ENCODE measurements at regions not wholly inside any gene's neighbourhood (a gene's known extent, or its start where the extent isn't known, plus 50 kb on each side); places are given as distances from the start of the nearest gene placed in this dataset.

DNA sequence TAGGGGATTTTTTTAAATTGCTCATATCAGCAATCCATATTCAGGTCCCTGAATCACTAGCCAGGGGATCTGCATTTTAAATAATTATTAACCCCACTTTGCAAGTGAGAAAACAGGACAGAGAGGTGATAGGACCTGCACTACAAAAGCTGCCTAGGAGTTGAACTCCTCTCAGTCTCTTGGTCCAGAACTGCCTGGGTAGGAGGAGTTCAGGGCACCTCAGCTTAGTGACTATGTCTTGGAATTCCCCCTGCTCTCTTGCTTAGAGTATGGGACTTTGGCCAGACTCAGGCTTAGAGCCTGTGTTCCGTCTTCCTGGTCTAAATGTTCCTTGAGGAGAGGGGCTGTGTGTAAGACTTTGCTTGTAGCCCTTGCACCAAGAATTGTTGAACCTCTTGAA is 68.2 kb upstream of the WSCD2 start:
- Histone ChIP-seq H3K4me1 (ENCODE audit: insufficient read depth, low read length) (peaks cover 11% of the 10 kb centered on the region), H3K9ac (ENCODE audit: low read length) (no peak overlapping the region), H3K27me3 (ENCODE audit: control insufficient read depth in 1 of 2, insufficient read depth in 2 of 2, low read length in 2 of 2) (no peaks in the 10 kb centered on the region), H3K9me3 (ENCODE audit: low read length) (no peaks in the 10 kb centered on the region), H3K36me3 (ENCODE audit: insufficient read depth, low read length) (no peaks in the 10 kb centered on the region), H3K4me3 (ENCODE audit: low read depth in 1 of 2, low read length in 2 of 2) (no peak overlapping the region), H3K27ac (ENCODE audit: low read depth, low read length) (no peak overlapping the region)

DNA sequence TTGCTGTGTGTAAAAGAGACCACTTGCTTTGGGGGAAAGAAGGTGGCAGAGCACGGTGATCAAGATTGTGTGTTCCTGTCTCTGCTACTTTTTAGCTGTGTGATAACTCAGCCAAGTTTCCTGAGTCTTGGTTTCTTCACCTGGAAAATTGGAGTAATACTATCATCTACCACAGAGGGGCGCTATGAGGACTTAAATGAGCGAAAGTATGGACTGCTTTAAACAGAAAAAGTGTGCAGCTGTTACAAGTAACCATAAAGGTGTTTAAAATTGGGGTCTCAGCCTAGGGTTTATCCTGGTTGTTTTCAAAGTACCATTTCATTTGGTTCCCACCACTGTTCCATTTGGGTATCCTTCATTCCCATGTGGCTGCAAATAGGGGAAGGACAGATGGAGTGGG is 65.9 kb upstream of the WSCD2 start:
- Histone ChIP-seq H3K27ac (ENCODE audit: low read depth, low read length) (no peak overlapping the region), H3K27me3 (ENCODE audit: control insufficient read depth in 1 of 2, insufficient read depth in 2 of 2, low read length in 2 of 2) (no peaks in the 10 kb centered on the region), H3K4me3 (ENCODE audit: low read depth in 1 of 2, low read length in 2 of 2) (no peak overlapping the region), H3K36me3 (ENCODE audit: insufficient read depth, low read length) (no peaks in the 10 kb centered on the region), H3K9ac (ENCODE audit: low read length) (no peak overlapping the region), H3K4me1 (ENCODE audit: insufficient read depth, low read length) (peaks cover 11% of the 10 kb centered on the region), H3K9me3 (ENCODE audit: low read length) (no peaks in the 10 kb centered on the region)

DNA sequence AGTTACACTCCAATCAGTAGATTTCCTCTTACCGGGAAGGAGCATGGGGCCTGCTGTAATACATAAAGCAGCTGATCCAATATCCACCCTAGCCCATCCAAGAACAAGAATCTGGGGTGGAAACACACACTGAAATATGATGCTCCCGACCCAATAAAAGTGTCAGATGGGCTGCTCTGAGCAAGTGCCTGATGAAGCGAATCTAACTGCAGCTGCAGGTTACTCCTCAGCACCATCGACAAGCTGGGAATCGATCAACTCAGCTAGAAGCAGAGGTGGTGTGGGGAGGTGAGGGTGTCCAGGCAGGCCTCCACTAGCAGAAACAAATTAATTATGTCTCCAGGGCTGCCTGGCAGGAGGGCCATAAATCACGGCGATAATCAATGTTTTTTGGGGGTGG is 64.0 kb upstream of the WSCD2 start:
- Histone ChIP-seq H3K4me1 (ENCODE audit: insufficient read depth, low read length) (peaks cover 6% of the 10 kb centered on the region), H3K27ac (ENCODE audit: low read depth, low read length) (no peak overlapping the region), H3K36me3 (ENCODE audit: insufficient read depth, low read length) (no peaks in the 10 kb centered on the region)

DNA sequence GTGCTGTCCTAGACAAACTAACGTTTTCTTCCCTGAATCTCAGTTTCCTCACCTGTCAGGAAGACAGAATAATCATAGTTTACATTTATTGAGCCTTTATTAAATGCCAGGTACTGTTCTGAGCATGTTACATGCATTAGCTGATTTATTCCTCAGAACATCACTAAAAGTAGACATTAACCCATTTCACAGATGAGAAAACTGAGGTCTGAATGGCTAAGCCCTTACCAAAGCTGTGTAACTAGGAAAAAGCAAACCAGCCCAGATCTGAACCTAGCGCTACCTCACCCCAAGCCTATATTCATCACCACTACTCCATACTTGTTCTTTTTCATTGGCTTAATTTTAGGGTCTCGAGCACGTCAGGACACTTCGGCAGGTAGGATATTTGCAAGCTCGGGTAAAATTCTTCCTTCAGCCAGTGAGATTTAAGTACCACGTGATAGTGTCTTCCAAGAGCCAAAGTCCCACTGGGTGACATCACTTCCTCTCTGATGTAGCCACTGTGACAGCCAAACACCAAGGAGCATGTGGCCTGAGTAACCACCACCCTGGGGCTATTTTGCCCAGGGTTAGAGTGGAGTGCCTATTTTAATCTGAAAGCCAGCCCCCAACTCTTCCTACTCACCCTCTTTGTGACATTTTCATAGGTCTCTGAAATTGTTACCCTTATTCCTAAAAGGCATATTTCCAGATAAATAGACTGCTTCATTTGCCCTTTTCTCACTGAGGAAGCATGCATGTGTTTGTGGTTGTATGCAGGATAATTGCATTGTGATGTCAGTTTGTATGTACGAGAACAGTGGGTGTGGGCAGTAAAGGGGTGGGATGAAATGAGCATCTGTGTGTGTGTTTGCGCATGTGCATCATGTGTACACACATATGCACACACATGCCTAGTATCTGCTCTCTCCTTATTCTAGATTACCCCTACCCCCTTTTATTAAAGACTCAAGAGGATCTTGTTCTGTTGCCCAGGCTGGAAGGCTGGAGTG is 62.2 kb upstream of the WSCD2 start:
- no peaks in the 10 kb centered on the region for H3K36me3 ChIP-seq (ENCODE audit: insufficient read depth, low read length)
- H3K4me3 ChIP-seq (ENCODE audit: low read depth in 1 of 2, low read length in 2 of 2) = no peak overlapping the region
- H3K9ac ChIP-seq (ENCODE audit: low read length) = no peak overlapping the region
- no peaks in the 10 kb centered on the region for H3K27me3 ChIP-seq (ENCODE audit: control insufficient read depth in 1 of 2, insufficient read depth in 2 of 2, low read length in 2 of 2)
- no peaks in the 10 kb centered on the region for H3K4me1 ChIP-seq (ENCODE audit: insufficient read depth, low read length)
- no peaks in the 10 kb centered on the region for H3K9me3 ChIP-seq (ENCODE audit: low read length)
- no peak overlapping the region for H3K27ac ChIP-seq (ENCODE audit: low read depth, low read length)

More for the DNA sequence above, 64.0 kb upstream of the WSCD2 start:
- Histone ChIP-seq H3K9me3 (ENCODE audit: low read length) (no peaks in the 10 kb centered on the region), H3K4me3 (ENCODE audit: low read depth in 1 of 2, low read length in 2 of 2) (no peak overlapping the region), H3K9ac (ENCODE audit: low read length) (no peak overlapping the region), H3K27me3 (ENCODE audit: control insufficient read depth in 1 of 2, insufficient read depth in 2 of 2, low read length in 2 of 2) (no peaks in the 10 kb centered on the region)

DNA sequence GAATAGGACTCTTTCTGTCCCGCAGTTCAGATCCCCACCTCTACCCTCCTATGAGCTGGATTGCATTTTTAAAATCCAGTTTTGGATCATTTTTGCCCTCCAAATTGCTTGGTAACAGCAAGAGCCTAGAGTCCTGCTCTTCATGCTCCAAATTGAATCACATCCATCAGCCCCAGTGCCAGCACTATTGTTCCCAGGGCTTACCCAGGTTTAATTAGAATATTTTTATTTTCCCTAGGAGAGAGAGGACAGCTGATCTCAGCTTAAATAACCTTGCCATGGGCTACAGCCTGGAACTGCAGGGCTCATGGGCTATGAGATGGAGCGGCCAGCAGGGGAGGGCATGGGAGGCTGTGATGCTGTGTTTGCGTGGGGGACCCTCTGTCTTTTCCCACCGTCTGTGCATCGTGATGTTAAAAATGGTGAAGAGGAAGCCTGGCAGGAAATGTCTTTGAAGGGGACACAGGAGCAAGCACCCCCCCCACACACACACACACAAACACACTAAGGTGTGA is 59.4 kb upstream of the WSCD2 start:
- Histone ChIP-seq H3K27ac (ENCODE audit: low read depth, low read length) (no peak overlapping the region), H3K36me3 (ENCODE audit: insufficient read depth, low read length) (no peaks in the 10 kb centered on the region), H3K9ac (ENCODE audit: low read length) (no peak overlapping the region), H3K27me3 (ENCODE audit: control insufficient read depth in 1 of 2, insufficient read depth in 2 of 2, low read length in 2 of 2) (no peaks in the 10 kb centered on the region), H3K9me3 (ENCODE audit: low read length) (no peaks in the 10 kb centered on the region), H3K4me3 (ENCODE audit: low read depth in 1 of 2, low read length in 2 of 2) (no peak overlapping the region), H3K4me1 (ENCODE audit: insufficient read depth, low read length) (no peaks in the 10 kb centered on the region)

DNA sequence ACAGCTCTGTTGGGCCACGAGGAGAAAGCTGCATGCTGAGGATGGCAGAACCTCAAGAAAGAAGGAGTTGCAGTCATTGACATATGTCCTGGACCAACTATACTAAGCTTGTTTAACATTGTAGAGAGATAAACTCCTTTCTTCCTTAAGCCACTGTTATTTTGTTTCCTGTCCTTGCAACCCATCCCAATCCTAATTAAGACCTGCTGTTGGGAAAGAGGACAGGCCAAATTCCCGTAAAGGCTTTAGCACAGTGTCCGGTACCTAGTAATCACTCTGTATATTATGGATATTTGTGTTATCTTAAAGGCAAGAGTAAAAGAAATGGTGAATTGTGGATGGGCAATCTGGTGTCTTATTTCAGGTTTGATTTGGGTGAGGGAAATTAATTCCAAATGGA is 53.5 kb upstream of the WSCD2 start:
- H3K4me3 ChIP-seq (ENCODE audit: low read depth in 1 of 2, low read length in 2 of 2) = no peak overlapping the region
- H3K9ac ChIP-seq (ENCODE audit: low read length) = no peak overlapping the region
- no peaks in the 10 kb centered on the region for H3K9me3 ChIP-seq (ENCODE audit: low read length)
- H3K27me3 ChIP-seq (ENCODE audit: control insufficient read depth in 1 of 2, insufficient read depth in 2 of 2, low read length in 2 of 2) = no peaks in the 10 kb centered on the region
- no peak overlapping the region for H3K27ac ChIP-seq (ENCODE audit: low read depth, low read length)
- no peaks in the 10 kb centered on the region for H3K36me3 ChIP-seq (ENCODE audit: insufficient read depth, low read length)
- no peaks in the 10 kb centered on the region for H3K4me1 ChIP-seq (ENCODE audit: insufficient read depth, low read length)

DNA sequence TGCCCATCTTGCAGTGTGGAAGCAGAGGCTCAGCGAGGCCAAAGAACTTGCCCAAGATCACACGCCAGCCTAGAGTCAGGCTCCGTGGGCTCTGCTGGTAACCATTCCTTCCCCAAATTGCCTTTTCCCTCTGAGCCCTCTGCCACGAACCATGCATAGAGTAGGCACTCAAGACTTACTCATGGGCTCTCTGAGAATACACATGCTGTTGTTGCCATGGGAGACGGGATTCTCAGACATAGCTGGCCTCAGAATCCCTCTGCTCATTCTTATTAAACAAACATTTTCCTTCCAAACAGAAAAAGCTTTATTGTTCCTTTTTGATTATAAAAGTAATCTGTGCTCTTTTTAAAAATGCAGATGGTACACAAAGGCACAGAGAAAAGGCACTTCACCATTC is 52.5 kb upstream of the WSCD2 start:
- H3K9me3 ChIP-seq (ENCODE audit: low read length) = no peaks in the 10 kb centered on the region
- no peak overlapping the region for H3K27ac ChIP-seq (ENCODE audit: low read depth, low read length)
- no peak overlapping the region for H3K4me3 ChIP-seq (ENCODE audit: low read depth in 1 of 2, low read length in 2 of 2)
- no peaks in the 10 kb centered on the region for H3K4me1 ChIP-seq (ENCODE audit: insufficient read depth, low read length)
- H3K9ac ChIP-seq (ENCODE audit: low read length) = no peak overlapping the region
- H3K27me3 ChIP-seq (ENCODE audit: control insufficient read depth in 1 of 2, insufficient read depth in 2 of 2, low read length in 2 of 2) = no peaks in the 10 kb centered on the region
- H3K36me3 ChIP-seq (ENCODE audit: insufficient read depth, low read length) = no peaks in the 10 kb centered on the region

DNA sequence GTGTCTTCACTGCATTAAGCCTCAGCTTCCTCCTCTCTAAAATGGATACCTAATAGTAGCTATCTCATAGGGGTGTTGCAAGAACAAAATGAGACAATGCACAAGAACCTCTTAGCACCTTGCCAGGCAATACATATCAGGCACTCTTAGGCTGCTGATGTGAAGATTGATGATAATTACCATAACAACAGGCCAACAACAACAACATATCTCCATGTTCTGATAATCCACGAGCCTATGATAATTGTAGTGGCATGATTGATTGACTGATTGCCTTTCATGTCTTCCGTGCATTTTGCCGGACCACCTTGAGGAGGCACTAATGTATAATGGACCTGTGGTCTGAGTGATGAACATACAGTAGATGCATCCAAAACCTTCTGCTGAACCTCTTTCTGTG is 50.7 kb upstream of the WSCD2 start:
- no peaks in the 10 kb centered on the region for H3K9me3 ChIP-seq (ENCODE audit: low read length)
- no peaks in the 10 kb centered on the region for H3K36me3 ChIP-seq (ENCODE audit: insufficient read depth, low read length)
- H3K4me1 ChIP-seq (ENCODE audit: insufficient read depth, low read length) = no peaks in the 10 kb centered on the region
- H3K9ac ChIP-seq (ENCODE audit: low read length) = no peak overlapping the region
- H3K4me3 ChIP-seq (ENCODE audit: low read depth in 1 of 2, low read length in 2 of 2) = no peak overlapping the region
- no peaks in the 10 kb centered on the region for H3K27me3 ChIP-seq (ENCODE audit: control insufficient read depth in 1 of 2, insufficient read depth in 2 of 2, low read length in 2 of 2)
- H3K27ac ChIP-seq (ENCODE audit: low read depth, low read length) = no peak overlapping the region

Data from muscle layer of colon (tissue), 2 donors.